WI38 (cell line): ENCODE measurements at regions not wholly inside any gene's neighbourhood (a gene's known extent, or its start where the extent isn't known, plus 50 kb on each side); places are given as distances from the start of the nearest gene placed in this dataset.

Source experiments
- H3K4me3 ChIP-seq: 2 replicates; pipeline ENCODE4 v1.5.1; 2011; ENCODE audit warnings: low read depth, mild to moderate bottlenecking, control low read depth, low read length
- CTCF ChIP-seq: IDR thresholded peaks from 2 replicates; pipeline ENCODE4 v1.5.1; 2012; ENCODE audit warnings: low read depth, mild to moderate bottlenecking, control low read depth, low read length

- no peak overlapping the region for H3K4me3 ChIP-seq
- TF ChIP-seq CTCF, result no peak
Measured at GRCh38 chr6:78430521-78430920, 436.8 kb upstream of the IRAK1BP1 start.

GRCh38 chr6:78435671-78436070 is 431.7 kb upstream of the IRAK1BP1 start:
- H3K4me3 ChIP-seq, result no peak overlapping the region
- TF ChIP-seq CTCF, result no peak

GRCh38 chr6:78436335-78436734 is 431.0 kb upstream of the IRAK1BP1 start:
- no peak for TF ChIP-seq CTCF
- no peak overlapping the region for H3K4me3 ChIP-seq

- H3K4me3 ChIP-seq, result no peak overlapping the region
- TF ChIP-seq CTCF, result no peak
Measured at GRCh38 chr6:78438135-78438534, 429.2 kb upstream of the IRAK1BP1 start.

- TF ChIP-seq CTCF, result no peak
- H3K4me3 ChIP-seq, result no peak overlapping the region
Measured at GRCh38 chr6:78460711-78461110, 406.6 kb upstream of the IRAK1BP1 start.

- no peak overlapping the region for H3K4me3 ChIP-seq
- no peak for TF ChIP-seq CTCF
Measured at GRCh38 chr6:78462728-78463127, 404.6 kb upstream of the IRAK1BP1 start.

- no peak overlapping the region for H3K4me3 ChIP-seq
- no peak for TF ChIP-seq CTCF
Measured at GRCh38 chr6:78465059-78465634, 402.2 kb upstream of the IRAK1BP1 start.
